Stimulated activated CD4-positive, alpha-beta T cell treated with anti-CD3 and anti-CD28 coated beads, Interleukin-12 subunit alpha, Interleukin-12 subunit beta, amount 100 ng/mL, for 48 hours (primary cell): ENCODE measurements at regions not wholly inside any gene's neighbourhood (a gene's known extent, or its start where the extent isn't known, plus 50 kb on each side); places are given as distances from the start of the nearest gene placed in this dataset.
"Not testable (repeated sequence)": the region's sequence is repeated elsewhere in the genome, so short reads cannot be mapped to it uniquely, and the experiment has no call there.

Experiments used
- DNase-seq, 3 donors: peaks; one replicate each; pipeline ENCODE4 v3.0.0-alpha.2; 2020; ENCODE audit warnings: low read depth in 2 of 3, low spot score in 1 of 3

GRCh38 chr3:35849496-35849895 lies 210.2 kb downstream of the ARPP21 start:
- no peak for DNase-seq

DNA sequence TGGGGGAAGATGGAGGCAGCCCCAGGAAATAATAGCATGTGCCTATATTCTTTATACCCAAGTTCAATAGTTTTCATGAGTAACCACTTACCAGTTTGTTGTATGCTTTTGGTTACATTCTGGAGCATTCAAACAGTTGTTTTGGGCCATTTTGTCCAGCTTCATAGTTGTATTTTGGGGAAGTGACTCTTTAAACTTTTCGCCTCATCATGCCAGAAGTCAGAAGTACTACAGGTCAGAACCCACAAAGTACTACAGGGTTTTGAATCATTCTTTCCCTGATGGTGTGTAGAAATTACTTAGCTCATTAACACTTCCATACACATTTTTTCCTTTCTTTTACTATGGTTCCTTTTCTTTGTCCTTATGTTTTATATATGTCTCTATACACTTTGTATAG lies 210.6 kb downstream of the ARPP21 start:
- DNase-seq, result no peak

DNA sequence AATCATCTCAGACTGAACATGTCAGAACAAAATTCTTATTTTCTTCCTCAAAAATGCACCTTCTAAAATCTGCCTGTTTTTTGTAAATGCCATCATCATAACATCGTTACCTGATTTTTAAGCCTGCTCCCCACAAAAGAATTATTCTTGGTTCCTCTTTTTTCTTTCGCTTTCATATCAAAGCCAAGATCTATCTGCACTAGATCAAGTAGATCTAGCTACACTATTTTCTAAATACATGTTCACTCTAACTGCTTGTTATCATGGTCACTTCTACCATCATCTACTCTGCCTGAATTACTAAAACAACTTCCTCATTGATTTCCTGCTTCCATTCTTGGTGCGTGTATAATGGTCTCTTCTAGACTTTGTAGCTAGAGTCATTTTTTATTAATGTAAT lies 217.7 kb downstream of the ARPP21 start:
- DNase-seq, result no peak

DNA sequence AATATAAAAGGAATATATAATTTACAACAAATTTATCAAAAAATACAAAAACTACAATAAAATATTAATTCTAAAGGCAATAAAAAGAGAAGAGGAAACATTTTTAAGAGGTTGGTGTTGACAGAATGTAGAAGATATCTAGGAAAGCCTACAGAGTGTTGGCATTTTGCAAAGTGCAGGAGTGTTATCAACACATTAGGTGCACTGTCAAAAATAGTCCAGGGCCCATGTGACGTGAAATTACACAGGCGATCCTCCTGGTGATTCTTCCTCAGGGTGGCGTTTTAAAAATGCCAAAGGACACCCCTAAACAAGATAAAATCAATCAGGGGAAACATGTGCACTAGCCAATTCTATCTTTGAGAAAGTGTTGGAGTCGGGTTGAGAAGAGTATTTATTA lies 222.7 kb downstream of the ARPP21 start:
- DNase-seq, result no peak

GRCh38 chr3:35864871-35865270 lies 225.5 kb downstream of the ARPP21 start:
- DNase-seq, result no peak

GRCh38 chr3:35867791-35868190 lies 228.5 kb downstream of the ARPP21 start:
- DNase-seq, result no peak

DNA sequence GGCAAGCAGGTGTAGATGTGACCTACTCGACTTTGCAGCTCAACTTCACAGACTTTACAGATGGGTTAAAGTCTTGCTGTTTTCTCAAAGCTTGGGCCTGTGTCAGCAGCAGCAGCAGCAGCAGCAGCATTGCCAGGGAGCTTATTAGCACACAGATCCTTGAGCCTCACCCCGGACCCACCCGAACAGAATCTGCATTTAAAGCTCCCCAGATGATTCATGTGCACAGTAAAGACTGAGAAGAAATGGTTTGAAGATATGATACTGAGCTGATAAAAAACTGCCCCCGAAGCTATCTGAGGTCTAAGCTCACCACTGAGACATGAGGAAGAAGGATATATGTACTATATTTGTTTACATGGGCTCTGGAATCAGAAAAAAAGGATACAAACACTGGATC lies 231.7 kb downstream of the ARPP21 start:
- no peak for DNase-seq

DNA sequence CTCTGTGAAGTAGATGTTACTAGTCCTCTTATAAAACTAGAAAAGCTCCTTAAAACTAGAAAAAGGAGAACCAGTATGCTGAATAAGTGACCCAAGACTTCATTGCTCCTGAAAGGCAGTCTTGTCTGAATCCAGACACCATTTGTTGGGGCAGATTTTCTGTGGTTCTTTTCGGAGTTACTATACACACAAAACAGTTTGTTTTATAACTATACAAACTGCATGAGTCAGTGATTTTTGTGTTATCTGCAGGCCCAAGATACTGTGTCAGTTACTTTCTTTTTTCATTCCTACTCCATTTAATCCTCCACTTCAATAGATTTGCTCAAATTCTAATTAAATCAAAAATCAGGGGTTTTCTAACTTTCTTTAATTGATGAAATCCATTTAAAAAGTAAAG lies 244.6 kb downstream of the ARPP21 start:
- DNase-seq, result no peak

DNA sequence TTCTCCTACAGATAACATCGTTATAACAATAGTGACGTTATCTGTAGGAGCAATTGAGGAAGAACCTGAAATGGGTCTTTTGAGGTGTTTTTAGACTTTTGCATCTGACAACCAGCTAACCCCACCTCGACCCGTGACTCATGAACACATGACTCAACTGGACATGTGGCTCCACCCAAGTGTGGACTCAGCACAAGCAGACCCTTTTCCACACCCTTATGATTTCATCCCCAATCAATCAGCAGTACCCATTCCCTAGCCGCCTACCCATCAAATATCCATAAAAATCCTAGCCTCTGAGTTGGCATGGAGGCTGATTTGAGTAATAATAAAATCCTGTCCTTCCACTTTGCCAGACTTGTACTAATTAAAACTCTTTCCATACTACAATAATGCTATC lies 255.4 kb downstream of the ARPP21 start:
- DNase-seq, result no peak

- DNase-seq, result no peak
Measured at GRCh38 chr3:35899245-35899644, 259.9 kb downstream of the ARPP21 start.

DNA sequence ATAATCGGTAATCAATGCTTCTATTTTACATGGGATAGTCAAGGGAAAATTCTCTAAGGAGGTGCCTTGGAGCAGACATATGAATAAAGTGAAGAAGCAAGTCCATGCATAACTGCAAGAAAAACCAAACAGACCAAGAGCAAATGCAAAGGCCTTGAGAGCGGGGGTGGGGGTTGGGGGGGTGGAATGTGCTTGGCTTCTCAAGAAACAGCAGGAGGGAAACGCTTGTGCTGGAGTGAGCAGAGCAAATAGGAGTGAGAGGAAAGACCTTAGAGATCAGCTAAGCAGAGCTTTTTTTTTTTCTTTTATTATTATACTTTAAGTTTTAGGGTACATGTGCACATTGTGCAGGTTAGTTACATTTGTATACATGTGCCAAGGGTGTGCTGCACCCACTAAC lies 260.8 kb downstream of the ARPP21 start:
- DNase-seq, result no peak

- DNase-seq, result peak in 2 of 3 donors; percentile 34 to 39
Measured at GRCh38 chr3:35908366-35909232, 269.3 kb downstream of the ARPP21 start.

GRCh38 chr3:35919160-35919559 lies 279.8 kb downstream of the ARPP21 start:
- no peak for DNase-seq

GRCh38 chr3:35921718-35922117 lies 282.4 kb downstream of the ARPP21 start:
- no peak for DNase-seq

- not testable (repeated sequence) for DNase-seq
Measured at GRCh38 chr3:35924070-35924469, 284.7 kb downstream of the ARPP21 start.

GRCh38 chr3:35927441-35927840 lies 288.1 kb downstream of the ARPP21 start:
- no peak for DNase-seq

DNA sequence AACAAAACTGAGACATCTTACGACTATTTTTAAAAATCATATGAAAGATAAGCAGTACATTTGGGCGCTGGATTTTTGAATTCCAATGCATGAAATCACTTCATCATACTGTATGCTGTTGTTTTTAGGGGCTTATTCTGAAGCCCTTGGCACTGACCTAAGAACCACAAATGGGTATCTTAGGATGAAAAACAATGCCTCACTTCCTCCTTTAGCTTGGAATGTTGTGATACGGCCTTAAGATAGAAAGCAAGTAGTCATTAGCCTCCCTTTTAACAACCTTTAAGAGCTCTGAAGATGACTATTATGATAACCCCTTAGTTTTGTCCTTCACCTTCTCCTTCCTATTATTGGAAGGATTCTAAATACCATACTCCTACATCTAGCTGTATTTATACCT lies 289.8 kb downstream of the ARPP21 start:
- no peak for DNase-seq

- no peak for DNase-seq
Measured at GRCh38 chr3:35931867-35932266, 292.5 kb downstream of the ARPP21 start.

- no peak for DNase-seq
Measured at GRCh38 chr3:35932995-35933394, 293.7 kb downstream of the ARPP21 start.

- DNase-seq, result no peak
Measured at GRCh38 chr3:35936571-35936970, 297.2 kb downstream of the ARPP21 start.

DNA sequence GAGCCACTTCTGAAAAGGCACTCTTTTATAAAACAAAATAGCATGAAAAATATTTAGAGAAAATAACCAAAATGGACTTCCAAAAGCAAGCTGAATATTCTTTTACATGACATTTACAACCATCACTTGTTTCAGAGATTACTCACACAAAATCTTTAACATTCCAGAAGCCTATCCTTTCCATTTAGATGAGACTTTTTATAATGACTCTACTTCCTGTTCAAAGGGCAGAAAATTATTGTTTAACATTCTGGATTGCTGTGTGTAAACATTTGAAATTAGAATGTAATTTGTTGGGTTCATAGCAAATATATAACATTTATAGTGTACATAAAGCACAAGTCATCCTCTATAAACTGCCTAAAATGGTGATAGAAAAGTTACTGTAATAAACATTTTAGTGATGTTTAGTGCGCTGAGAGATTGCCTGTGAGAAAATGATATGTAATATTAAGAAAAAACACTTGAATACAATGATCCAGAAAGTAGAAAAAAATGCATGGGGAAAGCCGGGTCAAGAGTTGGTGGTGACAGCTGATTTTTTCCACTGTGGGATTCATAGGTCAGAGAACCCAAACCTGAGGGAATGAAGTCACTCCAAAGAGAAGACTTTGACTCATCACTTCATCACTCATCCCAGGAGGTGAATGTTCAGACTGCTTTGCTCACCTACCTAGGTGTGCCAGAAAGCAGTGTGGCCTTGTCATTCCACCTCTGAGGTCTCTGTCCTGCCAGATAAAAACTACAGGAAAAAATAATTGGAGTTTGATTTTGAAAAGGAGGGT lies 305.8 kb downstream of the ARPP21 start:
- DNase-seq, result no peak

- DNase-seq, result no peak
Measured at GRCh38 chr3:35946121-35946853, 307.0 kb downstream of the ARPP21 start.
